Left renal cortex interstitium (tissue), 4 donors: ENCODE measurements at regions not wholly inside any gene's neighbourhood (a gene's known extent, or its start where the extent isn't known, plus 50 kb on each side); places are given as distances from the start of the nearest gene placed in this dataset.

Experiments used
- DNase-seq, 4 donors: peaks; one replicate each; pipeline ENCODE4 v3.0.0-alpha.2; 2013; ENCODE audit warnings: low read depth in 4 of 4, low spot score in 2 of 4, missing footprints in 1 of 4

- DNase-seq, result no peak
Observed at GRCh38 chr3:3745693-3746092, 53.5 kb upstream of the LRRN1 start.

- DNase-seq, result no peak
Observed at GRCh38 chr3:3744826-3745225, 54.4 kb upstream of the LRRN1 start.

- DNase-seq, result no peak
Observed at GRCh38 chr3:3743754-3744153, 55.5 kb upstream of the LRRN1 start.

- DNase-seq, result no peak
Observed at GRCh38 chr3:3740061-3740460, 59.2 kb upstream of the LRRN1 start.

- DNase-seq, result peak in 2 of 4 donors; percentile 6 to 15
Observed at GRCh38 chr3:3739330-3740060, 59.7 kb upstream of the LRRN1 start.

- no peak for DNase-seq
Observed at GRCh38 chr3:3737531-3737930, 61.7 kb upstream of the LRRN1 start.

GRCh38 chr3:3735919-3736318, 63.3 kb upstream of the LRRN1 start:
- DNase-seq, result no peak

- no peak for DNase-seq
Observed at GRCh38 chr3:3734881-3735280, 64.3 kb upstream of the LRRN1 start.

GRCh38 chr3:3729261-3729660, 70.0 kb upstream of the LRRN1 start:
- DNase-seq, result no peak

- DNase-seq, result no peak
Observed at GRCh38 chr3:3726549-3726948, 72.7 kb upstream of the LRRN1 start.

GRCh38 chr3:3714572-3714971, 84.7 kb upstream of the LRRN1 start:
- DNase-seq, result no peak

- DNase-seq, result no peak
Observed at GRCh38 chr3:3712971-3713370, 86.3 kb upstream of the LRRN1 start.

- no peak for DNase-seq
Observed at GRCh38 chr3:3708769-3709115, 90.5 kb upstream of the LRRN1 start.

- no peak for DNase-seq
Observed at GRCh38 chr3:3707858-3708768, 91.1 kb upstream of the LRRN1 start.

GRCh38 chr3:3705090-3705775, 94.0 kb upstream of the LRRN1 start:
- DNase-seq, result no peak

GRCh38 chr3:3701949-3702348, 97.3 kb upstream of the LRRN1 start:
- no peak for DNase-seq

- no peak for DNase-seq
Observed at GRCh38 chr3:3699816-3700633, 99.2 kb upstream of the LRRN1 start.

- DNase-seq, result no peak
Observed at GRCh38 chr3:3699407-3699806, 99.8 kb upstream of the LRRN1 start.

- no peak for DNase-seq
Observed at GRCh38 chr3:3696345-3696744, 102.9 kb upstream of the LRRN1 start.

GRCh38 chr3:3693593-3693992, 105.6 kb upstream of the LRRN1 start:
- no peak for DNase-seq
